ENCODE measurements at regions not wholly inside any gene's neighbourhood (a gene's known extent, or its start where the extent isn't known, plus 50 kb on each side); places are given as distances from the start of the nearest gene placed in this dataset.

GRCh38 chr2:184504252-184504651 lies 94.1 kb upstream of the ZNF804A start:
- DNase-seq (ENCODE audit: low spot score) (no peak), ATAC-seq (no peak)
- Mint-ChIP-seq H3K9me3 (no peaks in the 10 kb centered on the region), H3K27ac (no peak overlapping the region), H3K36me3 (ENCODE audit: low read depth) (no peaks in the 10 kb centered on the region), H3K4me1 (peaks cover 10% of the 10 kb centered on the region; the same call in 2 of the 3 replicates), H3K4me3 (no peak overlapping the region), H3K27me3 (ENCODE audit: insufficient read depth, low read depth, poor library complexity) (no peaks in the 10 kb centered on the region)
- Histone ChIP-seq H3K36me3 (ENCODE audit: insufficient read depth) (no peaks in the 10 kb centered on the region), H3K27me3 (ENCODE audit: insufficient read depth) (no peaks in the 10 kb centered on the region), H3K27ac (ENCODE audit: low read depth) (no peak overlapping the region), H3F3A (replicated peaks; ENCODE audit: low read depth) (no peaks in the 10 kb centered on the region), H3K79me2 (replicated peaks; ENCODE audit: insufficient read depth) (no peaks in the 10 kb centered on the region), H3K4me2 (no peak overlapping the region), H3K4me3 (no peak overlapping the region), H3K9me2 (ENCODE audit: insufficient read depth) (0 out of 2 replicates have a peak, but pooled peaks cover 3% of the 10 kb centered on the region), H2AFZ (no peak overlapping the region), H3K4me1 (ENCODE audit: insufficient read depth) (peaks cover 13% of the 10 kb centered on the region), H4K20me1 (replicated peaks; ENCODE audit: insufficient read depth) (no peaks in the 10 kb centered on the region)
- TF ChIP-seq ZNF114 (CRISPR knock-in tag; IDR thresholded peaks at IDR 0.05) (no peak), NANOG (IDR thresholded peaks at IDR 0.05; ENCODE audit: borderline replicate concordance) (no peak), EZH2 (IDR thresholded peaks at IDR 0.05; ENCODE audit: low read depth, unreplicated experiment) (no peak)

DNA sequence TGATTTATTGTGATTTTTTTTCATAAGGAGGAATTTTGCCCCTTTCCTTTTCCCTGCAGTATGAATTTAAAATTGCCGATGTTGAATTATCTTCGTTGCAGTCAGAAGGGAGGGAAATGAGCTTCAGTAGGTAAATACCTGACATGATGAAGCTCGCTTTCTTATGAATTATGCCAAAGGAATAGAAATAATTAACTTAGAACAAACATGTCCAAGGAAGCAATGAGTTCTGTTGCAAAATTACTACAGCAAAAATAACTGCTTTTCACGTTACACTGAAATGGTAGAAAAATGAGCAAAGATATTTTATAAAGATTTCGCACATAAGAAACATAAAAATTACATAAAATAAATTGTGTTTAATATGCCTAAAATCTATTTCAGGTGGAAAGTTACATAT lies 91.1 kb upstream of the ZNF804A start:
- H3K27ac ChIP-seq (ENCODE audit: low read depth): no peak overlapping the region
- H3K36me3 Mint-ChIP-seq (ENCODE audit: low read depth): no peaks in the 10 kb centered on the region
- no peak overlapping the region for H3K27ac Mint-ChIP-seq
- H3K9me3 Mint-ChIP-seq: no peaks in the 10 kb centered on the region
- no peaks in the 10 kb centered on the region for H3K27me3 Mint-ChIP-seq (ENCODE audit: insufficient read depth, low read depth, poor library complexity)
- ATAC-seq (no peak), DNase-seq (ENCODE audit: low spot score) (no peak)
- H3K36me3 ChIP-seq (ENCODE audit: insufficient read depth): no peaks in the 10 kb centered on the region
- TF ChIP-seq ZNF331 (CRISPR knock-in tag; IDR thresholded peaks at IDR 0.05; ENCODE audit: low read depth): no peak
- no peak for TF ChIP-seq NANOG (IDR thresholded peaks at IDR 0.05; ENCODE audit: borderline replicate concordance)
- no peak overlapping the region for H2AFZ ChIP-seq
- peaks cover 10% of the 10 kb centered on the region; the same call in 2 of the 3 replicates for H3K4me1 Mint-ChIP-seq
- H3K4me3 Mint-ChIP-seq: no peak overlapping the region
- no peaks in the 10 kb centered on the region for H4K20me1 ChIP-seq (replicated peaks; ENCODE audit: insufficient read depth)
- H3K4me3 ChIP-seq: no peak overlapping the region
- H3K4me2 ChIP-seq: no peak overlapping the region
- H3F3A ChIP-seq (replicated peaks; ENCODE audit: low read depth): no peaks in the 10 kb centered on the region
- peaks cover 13% of the 10 kb centered on the region for H3K4me1 ChIP-seq (ENCODE audit: insufficient read depth)
- no peaks in the 10 kb centered on the region for H3K27me3 ChIP-seq (ENCODE audit: insufficient read depth)
- H3K79me2 ChIP-seq (replicated peaks; ENCODE audit: insufficient read depth): no peaks in the 10 kb centered on the region
- H3K9me2 ChIP-seq (ENCODE audit: insufficient read depth): 0 out of 2 replicates have a peak, but pooled peaks cover 3% of the 10 kb centered on the region

GRCh38 chr2:184517402-184517801 lies 80.9 kb upstream of the ZNF804A start:
- no peak overlapping the region for H3K4me2 ChIP-seq
- H3K27ac Mint-ChIP-seq: no peak overlapping the region
- no peaks in the 10 kb centered on the region for H3K36me3 Mint-ChIP-seq (ENCODE audit: low read depth)
- no peaks in the 10 kb centered on the region for H3K9me3 Mint-ChIP-seq
- H3K4me3 ChIP-seq: no peak overlapping the region
- no peaks in the 10 kb centered on the region for H3K27me3 Mint-ChIP-seq (ENCODE audit: insufficient read depth, low read depth, poor library complexity)
- no peak overlapping the region for H2AFZ ChIP-seq
- H3K27ac ChIP-seq (ENCODE audit: low read depth): no peak overlapping the region
- no peaks in the 10 kb centered on the region for H3K79me2 ChIP-seq (replicated peaks; ENCODE audit: insufficient read depth)
- ATAC-seq (no peak), DNase-seq (ENCODE audit: low spot score) (no peak)
- H3K4me3 Mint-ChIP-seq: no peak overlapping the region
- H4K20me1 ChIP-seq (replicated peaks; ENCODE audit: insufficient read depth): no peaks in the 10 kb centered on the region
- no peaks in the 10 kb centered on the region for H3F3A ChIP-seq (replicated peaks; ENCODE audit: low read depth)
- no peaks in the 10 kb centered on the region for H3K9me2 ChIP-seq (ENCODE audit: insufficient read depth)
- no peaks in the 10 kb centered on the region for H3K4me1 Mint-ChIP-seq
- H3K36me3 ChIP-seq (ENCODE audit: insufficient read depth): no peaks in the 10 kb centered on the region
- no peaks in the 10 kb centered on the region for H3K27me3 ChIP-seq (ENCODE audit: insufficient read depth)
- H3K4me1 ChIP-seq (ENCODE audit: insufficient read depth): no peaks in the 10 kb centered on the region
- no peak for TF ChIP-seq ZNF331 (CRISPR knock-in tag; IDR thresholded peaks at IDR 0.05; ENCODE audit: low read depth)
- TF ChIP-seq REST (IDR thresholded peaks at IDR 0.05; ENCODE audit: unreplicated experiment): no peak
- TF ChIP-seq ZNF114 (CRISPR knock-in tag; IDR thresholded peaks at IDR 0.05): no peak
- no peak for TF ChIP-seq ZNF462 (CRISPR knock-in tag; IDR thresholded peaks at IDR 0.05)
- TF ChIP-seq JUNB (IDR thresholded peaks at IDR 0.05; ENCODE audit: unreplicated experiment): no peak

Measured in GM23338 (cell line).